Testis (tissue), 2 donors: ENCODE measurements at regions not wholly inside any gene's neighbourhood (a gene's known extent, or its start where the extent isn't known, plus 50 kb on each side); places are given as distances from the start of the nearest gene placed in this dataset.

Experiments
- POLR2A ChIP-seq: fragments of 450-650 bp; IDR thresholded peaks from one replicate; pipeline ENCODE4 v1.6.1; 2017; ENCODE audit warnings: antibody characterized with exemption, mild to moderate bottlenecking, moderate library complexity
- TF ChIP-seq, protein P1 (sequence below), 3 experiments: fragments of 450-650 bp in 2 of 3; fragments of 200-600 bp in 1 of 3; sonication (generic) in 1 of 3; IDR thresholded peaks; one replicate each; pipeline ENCODE4 v1.5.1; 2016 to 2019; ENCODE audit warnings: antibody characterized with exemption in 3 of 3, mild to moderate bottlenecking in 2 of 3, moderate library complexity in 1 of 3

- TF ChIP-seq, protein P1, sequence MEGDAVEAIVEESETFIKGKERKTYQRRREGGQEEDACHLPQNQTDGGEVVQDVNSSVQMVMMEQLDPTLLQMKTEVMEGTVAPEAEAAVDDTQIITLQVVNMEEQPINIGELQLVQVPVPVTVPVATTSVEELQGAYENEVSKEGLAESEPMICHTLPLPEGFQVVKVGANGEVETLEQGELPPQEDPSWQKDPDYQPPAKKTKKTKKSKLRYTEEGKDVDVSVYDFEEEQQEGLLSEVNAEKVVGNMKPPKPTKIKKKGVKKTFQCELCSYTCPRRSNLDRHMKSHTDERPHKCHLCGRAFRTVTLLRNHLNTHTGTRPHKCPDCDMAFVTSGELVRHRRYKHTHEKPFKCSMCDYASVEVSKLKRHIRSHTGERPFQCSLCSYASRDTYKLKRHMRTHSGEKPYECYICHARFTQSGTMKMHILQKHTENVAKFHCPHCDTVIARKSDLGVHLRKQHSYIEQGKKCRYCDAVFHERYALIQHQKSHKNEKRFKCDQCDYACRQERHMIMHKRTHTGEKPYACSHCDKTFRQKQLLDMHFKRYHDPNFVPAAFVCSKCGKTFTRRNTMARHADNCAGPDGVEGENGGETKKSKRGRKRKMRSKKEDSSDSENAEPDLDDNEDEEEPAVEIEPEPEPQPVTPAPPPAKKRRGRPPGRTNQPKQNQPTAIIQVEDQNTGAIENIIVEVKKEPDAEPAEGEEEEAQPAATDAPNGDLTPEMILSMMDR (IDR thresholded peaks at IDR 0.05): no peak
- no peak for TF ChIP-seq POLR2A
These were observed 97.3 kb upstream of the DCC start for GRCh38 chr18:52242711-52243110.
